Heart right ventricle (tissue), 16 donors: ENCODE measurements at regions not wholly inside any gene's neighbourhood (a gene's known extent, or its start where the extent isn't known, plus 50 kb on each side); places are given as distances from the start of the nearest gene placed in this dataset.
"Not testable (repeated sequence)": the region's sequence is repeated elsewhere in the genome, so short reads cannot be mapped to it uniquely, and the experiment has no call there.

Experiments
- ATAC-seq, 8 donors: fragments of 200-7000 bp; cut with Tn5 transposase; one replicate each; pipeline ENCODE4 v1.9.1; 2020; ENCODE audit warnings: mild to moderate bottlenecking in 8 of 8, moderate library complexity in 8 of 8, moderate number of reproducible peaks in 1 of 8
- DNase-seq, 2 donors: peaks; one replicate each; pipeline ENCODE4 v3.0.0-alpha.2; 2020
- H3K27ac ChIP-seq, 10 donors: fragments of 200-600 bp; sonication (generic) in 2 of 10; one replicate each; pipeline versions ENCODE4 v1.5.0 to v1.8.0; 2020 to 2022; ENCODE audit warnings: mild to moderate bottlenecking in 3 of 10
- H3K27me3 ChIP-seq, 7 donors: fragments of 200-600 bp; one replicate each; pipeline ENCODE4 v1.8.0; 2021 to 2022; ENCODE audit warnings: mild to moderate bottlenecking in 2 of 7
- H3K36me3 ChIP-seq, 9 donors: fragments of 200-600 bp; sonication (generic) in 1 of 9; one replicate each; pipeline versions ENCODE4 v1.5.0 to v1.8.0; 2020 to 2022; ENCODE audit warnings: mild to moderate bottlenecking in 2 of 9
- H3K4me1 ChIP-seq, 9 donors: fragments of 200-600 bp; sonication (generic) in 1 of 9; one replicate each; pipeline versions ENCODE4 v1.5.0 to v1.8.0; 2020 to 2022; ENCODE audit warnings: mild to moderate bottlenecking in 4 of 9
- H3K4me3 ChIP-seq, 10 donors: fragments of 200-600 bp; sonication (generic) in 2 of 10; one replicate each; pipeline versions ENCODE4 v1.5.0 to v1.8.0; 2020 to 2022; ENCODE audit warnings: mild to moderate bottlenecking in 7 of 10, moderate library complexity in 2 of 10
- H3K9me3 ChIP-seq, 11 donors: fragments of 200-600 bp in 10 of 11; sonication (generic) in 2 of 11; one replicate each; pipeline versions ENCODE4 v1.5.0 to v1.8.0; 2013 to 2022; ENCODE audit warnings: mild to moderate bottlenecking in 2 of 11, control low read depth in 1 of 11, moderate library complexity in 1 of 11
- WGBS, 2 donors: extraction: QIAGEN DNeasy Blood & Tissue Kit; methylation state at CpG; one replicate each; pipeline ENCODE4 v1.1.7; 2013; ENCODE audit warnings: inconsistent platforms in 1 of 2; 5-methylcytosine and 5-hydroxymethylcytosine counted together
- intact Hi-C, 10 donors: fragments of 100-400 bp; cut with DNase I; formaldehyde crosslinking; loops; one replicate each; pipeline versions ENCODE4 v1.11.1 to v1.14.2; 2022
- donor health status: Arrhythmogenic right ventricular cardiomyopathy.
- donor health status: ischemic (EF 13 %, LVEDD 7.1; RV severe dilation, severe dysfunction).
- donor health status: healthy with polysubstance abuse.
- donor health status: DM: no; HTN: yes; CAD: no.
- donor health status: DM: no; HTN: no; CAD: no.
- donor health status: ischemic (EF 25% LVEDD 6.9; RV normal size, moderate dysfunction).
- donor health status: ischemic (EF 25% LVEDD 5.7; RV mildly dilated, moderate dysfunction).
- donor health status: healthy.
- donor health status: DM: yes; HTN: yes; CAD: no.
- donor health status: Ischemic cardiomyopathy.
- donor health status: ischemic (EF 35%, LVEDD 5.7; RV mildly dilated, moderate dysfunction).
- donor health status: nonischemic (EF 11% LVEDD 7.7; RV severe dilation, severe dysfunction).
- donor health status: DM: yes; HTN: yes; CAD: no.
- donor health status: PGD.
- donor health status: ischemic (EF 29% LVEDD 5.4; RV normal size, mild dysfunction).
- donor health status: nonischemic (EF 23%, LVEDD 6.1; RV moderate dilation, normal function).

- DNase-seq, H3K4me3 ChIP-seq, H3K4me1 ChIP-seq, ATAC-seq, intact Hi-C loops, H3K27me3 ChIP-seq, H3K9me3 ChIP-seq, H3K36me3 ChIP-seq, H3K27ac ChIP-seq: not testable (repeated sequence)
- 45 to 51% methylated on average over 1 of the region's 1 CpG for WGBS, 2 donors
Measured at GRCh38 chr9:63289971-63290370, 1995.0 kb downstream of the FOXD4L5 start.
